Upper lobe of right lung (tissue), 1 donor: ENCODE measurements at regions not wholly inside any gene's neighbourhood (a gene's known extent, or its start where the extent isn't known, plus 50 kb on each side); places are given as distances from the start of the nearest gene placed in this dataset.
A peak's percentile ranks its signal among the peaks of the same experiment; 100 is the strongest.

Experiments used
- ATAC-seq: fragments of 200-7000 bp; cut with Tn5 transposase; one replicate; pipeline ENCODE4 v1.9.1; 2020; ENCODE audit warnings: mild to moderate bottlenecking, moderate library complexity
- DNase-seq: peaks from one replicate; pipeline ENCODE4 v3.0.0-alpha.2; 2020
- H3K27ac ChIP-seq: fragments of 200-600 bp; one replicate; pipeline ENCODE4 v1.8.0; 2022
- H3K27me3 ChIP-seq: fragments of 200-600 bp; one replicate; pipeline ENCODE4 v1.8.0; 2022; ENCODE audit warnings: mild to moderate bottlenecking
- H3K36me3 ChIP-seq: fragments of 200-600 bp; one replicate; pipeline ENCODE4 v1.8.0; 2022
- H3K4me1 ChIP-seq: fragments of 200-600 bp; one replicate; pipeline ENCODE4 v1.8.0; 2022
- H3K4me3 ChIP-seq: fragments of 200-600 bp; one replicate; pipeline ENCODE4 v1.8.0; 2022; ENCODE audit warnings: mild to moderate bottlenecking
- H3K9me3 ChIP-seq: fragments of 200-600 bp; one replicate; pipeline ENCODE4 v1.8.0; 2022
- CTCF ChIP-seq: fragments of 200-600 bp; IDR thresholded peaks from one replicate; pipeline ENCODE4 v1.8.0; 2022; ENCODE audit warnings: antibody characterized with exemption
- intact Hi-C: fragments of 100-400 bp; cut with DNase I; formaldehyde crosslinking; loops from one replicate; pipeline ENCODE4 v1.11.0; 2022
- donor health status: DM: no; HTN: yes; CAD: no; lungs with severe emphysema.

- TF ChIP-seq CTCF, result no peak
- Histone ChIP-seq H3K9me3 (no peaks in the 10 kb centered on the region), H3K4me3 (no peak overlapping the region), H3K4me1 (no peaks in the 10 kb centered on the region), H3K27me3 (no peaks in the 10 kb centered on the region), H3K36me3 (no peaks in the 10 kb centered on the region), H3K27ac (no peak overlapping the region)
- ATAC-seq, result no peak
- intact Hi-C loops, result no loop called here
- peak; percentile 47 for DNase-seq
These were observed 322.2 kb upstream of the RBMS3 start for GRCh38 chr3:28958656-28959055.

GRCh38 chr3:28971156-28971555 is 309.7 kb upstream of the RBMS3 start:
- DNase-seq, result no peak
- Histone ChIP-seq H3K4me3 (no peak overlapping the region), H3K9me3 (peaks cover 5% of the 10 kb centered on the region), H3K27me3 (no peaks in the 10 kb centered on the region), H3K27ac (no peak overlapping the region), H3K4me1 (no peaks in the 10 kb centered on the region), H3K36me3 (no peaks in the 10 kb centered on the region)
- ATAC-seq, result no peak
- TF ChIP-seq CTCF, result no peak
- intact Hi-C loops, result no loop called here

- ATAC-seq (no peak), DNase-seq (no peak)
- H3K27ac ChIP-seq, result no peak overlapping the region
- intact Hi-C loops, result no loop called here
- H3K4me1 ChIP-seq, result no peaks in the 10 kb centered on the region
- no peaks in the 10 kb centered on the region for H3K36me3 ChIP-seq
- TF ChIP-seq CTCF, result no peak
- H3K4me3 ChIP-seq, result no peak overlapping the region
- peaks cover 5% of the 10 kb centered on the region for H3K9me3 ChIP-seq
- no peaks in the 10 kb centered on the region for H3K27me3 ChIP-seq
These were observed 307.9 kb upstream of the RBMS3 start for GRCh38 chr3:28972921-28973320.

GRCh38 chr3:28973609-28974008 is 307.3 kb upstream of the RBMS3 start:
- ATAC-seq, result no peak
- H3K4me3 ChIP-seq, result no peak overlapping the region
- no peak for DNase-seq
- peaks cover 5% of the 10 kb centered on the region for H3K9me3 ChIP-seq
- H3K4me1 ChIP-seq, result no peaks in the 10 kb centered on the region
- TF ChIP-seq CTCF, result no peak
- no peak overlapping the region for H3K27ac ChIP-seq
- no peaks in the 10 kb centered on the region for H3K27me3 ChIP-seq
- H3K36me3 ChIP-seq, result no peaks in the 10 kb centered on the region
- intact Hi-C loops, result no loop called here

GRCh38 chr3:28978092-28978491 is 302.8 kb upstream of the RBMS3 start:
- ATAC-seq, result no peak
- intact Hi-C loops, result no loop called here
- H3K36me3 ChIP-seq, result no peaks in the 10 kb centered on the region
- TF ChIP-seq CTCF, result no peak
- no peaks in the 10 kb centered on the region for H3K4me1 ChIP-seq
- no peak overlapping the region for H3K27ac ChIP-seq
- no peaks in the 10 kb centered on the region for H3K9me3 ChIP-seq
- no peaks in the 10 kb centered on the region for H3K27me3 ChIP-seq
- no peak overlapping the region for H3K4me3 ChIP-seq
- DNase-seq, result no peak

- no peak for DNase-seq
- H3K27me3 ChIP-seq, result no peaks in the 10 kb centered on the region
- no peak overlapping the region for H3K27ac ChIP-seq
- no peak overlapping the region for H3K4me3 ChIP-seq
- H3K4me1 ChIP-seq, result no peaks in the 10 kb centered on the region
- no peak for ATAC-seq
- no peaks in the 10 kb centered on the region for H3K9me3 ChIP-seq
- intact Hi-C loops, result no loop called here
- no peak for TF ChIP-seq CTCF
- no peaks in the 10 kb centered on the region for H3K36me3 ChIP-seq
These were observed 300.7 kb upstream of the RBMS3 start for GRCh38 chr3:28980131-28980530.
